Neutrophil (primary cell): ENCODE measurements at regions not wholly inside any gene's neighbourhood (a gene's known extent, or its start where the extent isn't known, plus 50 kb on each side); places are given as distances from the start of the nearest gene placed in this dataset.
"Not testable (repeated sequence)": the region's sequence is repeated elsewhere in the genome, so short reads cannot be mapped to it uniquely, and the experiment has no call there.

Source experiments
- H3K27ac ChIP-seq: fragments of 200-600 bp; sonication (generic); 2 replicates; pipeline ENCODE4 v1.5.1; 2016; ENCODE audit warnings: mild to moderate bottlenecking, moderate library complexity
- H3K27me3 ChIP-seq: fragments of 200-600 bp; sonication (generic); 2 replicates; pipeline ENCODE4 v1.6.0; 2016; ENCODE audit warnings: mild to moderate bottlenecking
- H3K36me3 ChIP-seq: fragments of 200-600 bp; sonication (generic); 2 replicates; pipeline ENCODE4 v1.5.1; 2017
- H3K4me1 ChIP-seq, 2 experiments: fragments of 200-600 bp in 1 of 2; sonication (generic) in 1 of 2; 1 replicate in 1 of 2; 2 replicates in 1 of 2; pipeline versions ENCODE4 v1.5.1 to v1.6.1; 2013 to 2016; ENCODE audit warnings: low read depth in 1 of 2, low read length in 1 of 2, mild to moderate bottlenecking in 1 of 2, moderate library complexity in 1 of 2; ENCODE audit not compliant: control insufficient read depth in 1 of 2, insufficient read depth in 1 of 2
- H3K4me3 ChIP-seq, 2 experiments: fragments of 200-600 bp in 1 of 2; sonication (generic) in 1 of 2; 1 replicate in 1 of 2; 2 replicates in 1 of 2; pipeline ENCODE4 v1.5.1; 2013 to 2016; ENCODE audit warnings: low read depth in 1 of 2, low read length in 1 of 2, mild to moderate bottlenecking in 1 of 2, moderate library complexity in 1 of 2
- H3K9me3 ChIP-seq: fragments of 200-600 bp; sonication (generic); 2 replicates; pipeline ENCODE4 v1.5.1; 2016
- CTCF ChIP-seq: fragments of 200-600 bp; sonication (generic); IDR thresholded peaks from 2 replicates; pipeline ENCODE4 v1.5.1; 2016; ENCODE audit warnings: antibody characterized with exemption

DNA sequence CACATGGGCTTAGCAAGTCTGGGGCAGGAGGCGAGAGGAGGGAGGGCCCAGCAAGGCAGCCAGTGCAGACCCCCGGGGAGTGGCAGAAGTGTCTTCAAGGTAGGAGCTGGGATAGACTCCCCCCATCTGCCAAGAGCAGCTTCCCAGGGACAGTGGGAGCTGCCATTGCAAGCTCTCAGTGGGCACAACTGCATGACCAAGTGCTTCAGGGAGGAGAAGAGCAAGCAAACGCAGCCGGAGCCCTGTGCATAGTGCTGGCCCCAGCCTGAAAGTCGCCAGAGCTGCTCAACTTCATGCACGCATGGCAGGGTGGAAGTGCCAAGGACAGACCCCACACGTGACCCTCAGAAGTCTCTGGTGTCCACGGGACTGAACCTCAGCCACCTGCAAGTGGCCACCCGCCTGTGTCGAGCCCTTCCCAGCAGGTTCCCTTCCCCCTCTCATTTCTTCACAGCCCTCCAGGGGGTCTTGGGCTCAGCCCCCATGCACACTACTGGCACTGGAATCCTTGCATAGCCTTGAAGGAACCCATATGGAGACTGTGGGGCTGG, 89.4 kb downstream of the PLXNA1 start:
- no peak overlapping the region for H3K27ac ChIP-seq
- H3K36me3 ChIP-seq = no peaks in the 10 kb centered on the region
- no peak overlapping the region for H3K4me3 ChIP-seq
- no peaks in the 10 kb centered on the region for H3K27me3 ChIP-seq
- H3K4me1 ChIP-seq = no peaks in the 10 kb centered on the region
- no peaks in the 10 kb centered on the region for H3K9me3 ChIP-seq
- no peak for TF ChIP-seq CTCF

DNA sequence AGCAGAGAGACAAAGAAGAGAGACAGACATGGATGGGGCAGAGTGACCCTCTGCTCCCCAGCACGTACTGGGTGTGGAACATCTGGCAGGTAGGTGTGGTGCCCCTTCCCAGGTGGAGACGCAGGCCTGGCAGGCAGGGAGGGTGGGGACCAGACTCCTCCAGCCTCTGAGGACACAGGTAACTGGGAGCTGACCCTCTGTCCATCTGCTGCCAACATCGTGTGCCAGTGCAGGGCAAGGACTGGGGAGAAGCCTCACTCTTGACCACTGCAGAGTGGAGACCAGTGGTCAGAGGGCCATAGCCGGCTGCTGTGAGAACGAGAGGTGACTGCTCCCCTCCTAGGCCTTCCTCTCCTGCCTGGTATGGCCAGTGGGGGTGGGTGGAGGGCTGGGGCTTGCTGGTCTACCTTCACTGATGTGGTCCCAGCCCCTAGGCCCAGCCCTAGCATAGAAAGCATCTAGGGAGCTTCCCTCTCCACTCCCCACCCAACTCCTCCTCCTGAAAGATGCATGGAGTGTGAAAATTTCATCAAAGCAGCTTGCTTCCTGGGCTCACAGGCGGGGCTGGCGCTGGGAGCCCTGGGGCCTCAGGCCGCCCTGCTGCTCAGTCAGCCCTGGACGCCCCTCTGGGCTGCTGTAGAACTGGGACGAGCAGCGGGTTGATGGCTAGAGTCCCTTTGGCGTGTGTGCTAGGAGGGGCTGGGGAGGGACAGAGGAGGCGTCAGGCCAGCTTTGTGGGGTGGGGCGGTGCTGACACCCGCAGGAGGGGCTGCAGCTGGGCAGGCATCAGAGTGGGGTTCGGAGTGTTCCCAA, 90.3 kb downstream of the PLXNA1 start:
- Histone ChIP-seq H3K4me1 (no peaks in the 10 kb centered on the region), H3K4me3 (no peak overlapping the region), H3K9me3 (no peaks in the 10 kb centered on the region), H3K27ac (no peak overlapping the region), H3K36me3 (no peaks in the 10 kb centered on the region), H3K27me3 (no peaks in the 10 kb centered on the region)
- TF ChIP-seq CTCF = no peak

DNA sequence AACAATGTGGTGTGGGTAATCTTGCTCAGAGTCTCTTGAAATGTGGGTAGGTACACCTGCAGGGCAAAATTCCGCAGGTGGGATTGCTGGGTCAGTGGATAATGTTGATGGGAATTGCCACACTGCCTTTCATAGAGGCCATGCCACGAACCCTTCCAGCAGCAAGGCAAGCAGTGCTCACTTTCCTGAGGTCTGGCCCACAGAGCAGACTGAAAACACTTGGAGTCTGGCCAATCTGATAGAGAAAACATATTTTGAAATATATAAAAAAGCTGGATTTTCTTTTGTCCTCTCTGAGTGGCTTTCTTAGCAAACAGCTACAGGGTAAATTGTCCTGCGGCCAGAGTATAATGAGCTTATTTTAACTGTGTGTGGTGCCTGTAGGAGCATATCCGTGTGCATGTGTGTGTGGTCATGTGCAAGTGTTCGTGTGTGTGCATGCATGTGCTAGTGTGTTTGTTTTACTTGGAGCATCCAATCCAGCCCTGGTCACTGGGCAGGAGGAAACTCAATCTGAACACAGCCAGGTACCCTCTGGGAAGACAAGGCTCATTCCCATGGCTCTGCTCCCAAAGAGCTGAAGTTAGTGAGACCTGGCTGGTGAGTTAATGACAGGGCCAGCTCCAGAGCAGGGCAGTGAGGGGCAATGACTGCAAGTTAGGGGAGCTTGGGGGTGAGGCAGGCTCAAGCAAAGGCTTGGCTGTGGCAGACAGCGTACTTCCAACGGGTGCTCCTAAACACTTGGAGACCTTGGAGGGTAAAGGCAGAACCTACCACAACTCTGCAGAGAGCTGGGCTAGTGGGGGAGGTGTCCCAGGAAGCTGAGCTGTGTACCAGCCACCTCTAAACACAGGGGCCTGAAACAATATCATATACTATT, 91.3 kb downstream of the PLXNA1 start:
- no peak for TF ChIP-seq CTCF

DNA sequence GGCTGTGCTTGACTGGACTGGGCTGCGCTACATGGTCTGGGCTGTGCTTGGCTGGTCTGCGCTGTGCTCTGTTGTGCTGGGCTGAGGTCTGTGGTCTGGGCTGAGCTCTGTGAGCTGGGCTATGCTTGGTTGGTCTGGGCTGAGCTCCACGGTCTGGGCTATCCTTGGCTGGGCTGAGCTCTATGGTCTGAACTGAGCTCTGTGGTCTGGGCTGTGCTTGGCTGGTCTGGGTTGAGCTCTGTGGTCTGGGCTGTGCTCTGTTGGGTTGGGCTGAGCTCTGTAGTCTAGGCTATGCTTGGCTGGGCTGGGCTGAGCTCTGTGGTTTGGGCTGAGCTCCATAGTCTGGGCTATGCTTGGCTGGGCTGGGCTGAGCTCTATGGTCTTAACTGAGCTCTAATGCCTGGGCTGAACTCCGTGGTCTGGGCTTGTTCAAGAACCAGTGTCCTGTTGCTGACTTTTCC, 92.0 kb downstream of the PLXNA1 start:
- Histone ChIP-seq H3K4me3 (no peak overlapping the region), H3K36me3 (no peaks in the 10 kb centered on the region), H3K27ac (no peak overlapping the region), H3K9me3 (no peaks in the 10 kb centered on the region), H3K27me3 (no peaks in the 10 kb centered on the region), H3K4me1 (no peaks in the 10 kb centered on the region)
- TF ChIP-seq CTCF = no peak

More for the DNA sequence above, 91.3 kb downstream of the PLXNA1 start:
- no peaks in the 10 kb centered on the region for H3K27me3 ChIP-seq
- H3K36me3 ChIP-seq = no peaks in the 10 kb centered on the region
- H3K4me3 ChIP-seq = no peak overlapping the region
- H3K4me1 ChIP-seq = no peaks in the 10 kb centered on the region
- no peaks in the 10 kb centered on the region for H3K9me3 ChIP-seq
- H3K27ac ChIP-seq = no peak overlapping the region

DNA sequence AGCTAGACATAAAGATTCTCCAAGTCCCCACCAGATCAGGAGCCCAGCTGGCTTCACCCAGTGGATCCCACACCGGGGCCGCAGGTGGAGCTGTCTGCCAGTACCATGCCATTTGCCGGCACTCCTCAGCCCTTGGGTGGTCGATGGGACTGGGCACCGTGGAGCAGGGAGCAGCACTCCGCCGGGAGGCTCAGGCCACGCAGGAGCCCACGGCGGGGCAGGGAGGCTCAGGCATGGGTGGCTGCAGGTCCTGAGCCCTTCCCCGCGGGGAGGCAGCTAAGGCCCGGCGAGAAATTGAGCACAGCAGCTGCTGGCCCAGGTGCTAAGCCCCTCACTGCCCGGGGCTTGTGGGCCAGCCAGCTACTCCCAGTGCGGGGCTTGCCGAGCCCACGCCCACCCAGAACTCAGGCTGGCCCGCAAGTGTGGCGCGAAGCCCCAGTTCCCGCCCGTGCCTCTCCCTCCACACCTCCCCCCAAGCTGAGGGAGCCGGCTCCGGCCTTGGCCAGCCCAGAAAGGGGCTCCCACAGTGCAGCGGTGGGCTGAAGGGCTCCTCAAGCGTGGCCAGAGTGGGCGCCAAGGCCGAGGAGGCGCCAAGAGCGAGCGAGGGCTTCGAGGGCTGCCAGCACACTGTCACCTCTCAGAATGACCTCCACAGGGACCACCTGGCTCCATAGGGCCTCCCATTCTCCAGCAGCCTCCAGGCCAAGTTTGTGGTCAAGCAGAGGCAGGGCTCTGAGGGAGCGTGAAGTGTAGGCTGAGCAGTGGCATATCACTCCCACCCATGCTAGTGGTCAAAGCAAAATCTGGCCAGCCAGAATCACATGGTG, 93.5 kb downstream of the PLXNA1 start:
- H3K36me3 ChIP-seq, H3K27me3 ChIP-seq, H3K27ac ChIP-seq, H3K9me3 ChIP-seq, H3K4me1 ChIP-seq, H3K4me3 ChIP-seq: not testable (repeated sequence)
